ENCODE measurements at regions not wholly inside any gene's neighbourhood (a gene's known extent, or its start where the extent isn't known, plus 50 kb on each side); places are given as distances from the start of the nearest gene placed in this dataset.

GRCh38 chr3:148008591-148008990, 599.4 kb downstream of the ZIC1 start:
- no peak for TF ChIP-seq CTCF (IDR thresholded peaks at IDR 0.05; ENCODE audit: low read depth, low read length, poor library complexity, severe bottlenecking)
- TF ChIP-seq EZH2phosphoT487 (IDR thresholded peaks at IDR 0.05; ENCODE audit: borderline replicate concordance, low read length): no peak
